Fibroblast of pulmonary artery (primary cell): ENCODE measurements at regions not wholly inside any gene's neighbourhood (a gene's known extent, or its start where the extent isn't known, plus 50 kb on each side); places are given as distances from the start of the nearest gene placed in this dataset.

ENCODE experiments used
- DNase-seq: peaks from one replicate; pipeline ENCODE4 v3.0.0-alpha.2; 2010; ENCODE audit warnings: low read depth
- H3K4me3 ChIP-seq: replicated peaks from 2 replicates; pipeline ENCODE4 v1.5.1; 2011; ENCODE audit warnings: low read depth, mild to moderate bottlenecking, control low read depth, low read length, moderate library complexity
- CTCF ChIP-seq: IDR thresholded peaks from 2 replicates; pipeline ENCODE4 v1.5.1; 2011; ENCODE audit warnings: mild to moderate bottlenecking, control low read depth, low read length, inconsistent platforms; ENCODE audit errors: missing control alignments

GRCh38 chr2:138280999-138281695 lies 220.4 kb upstream of the SPOPL start:
- DNase-seq: no peak
- H3K4me3 ChIP-seq: no peak overlapping the region
- TF ChIP-seq CTCF: no peak

GRCh38 chr2:138282014-138282672 lies 219.4 kb upstream of the SPOPL start:
- no peak overlapping the region for H3K4me3 ChIP-seq
- DNase-seq: no peak
- TF ChIP-seq CTCF: no peak

- H3K4me3 ChIP-seq: no peak overlapping the region
- no peak for DNase-seq
- no peak for TF ChIP-seq CTCF
Observed at GRCh38 chr2:138291805-138292204, 209.8 kb upstream of the SPOPL start.

GRCh38 chr2:138293045-138293444 lies 208.5 kb upstream of the SPOPL start:
- no peak for DNase-seq
- no peak for TF ChIP-seq CTCF
- H3K4me3 ChIP-seq: no peak overlapping the region

- no peak overlapping the region for H3K4me3 ChIP-seq
- TF ChIP-seq CTCF: no peak
- DNase-seq: no peak
Observed at GRCh38 chr2:138293549-138293948, 208.0 kb upstream of the SPOPL start.

GRCh38 chr2:138294451-138294850 lies 207.1 kb upstream of the SPOPL start:
- TF ChIP-seq CTCF: no peak
- no peak overlapping the region for H3K4me3 ChIP-seq
- DNase-seq: no peak

GRCh38 chr2:138296365-138296764 lies 205.2 kb upstream of the SPOPL start:
- TF ChIP-seq CTCF: no peak
- DNase-seq: no peak
- no peak overlapping the region for H3K4me3 ChIP-seq
